ENCODE measurements at regions not wholly inside any gene's neighbourhood (a gene's known extent, or its start where the extent isn't known, plus 50 kb on each side); places are given as distances from the start of the nearest gene placed in this dataset.

DNA sequence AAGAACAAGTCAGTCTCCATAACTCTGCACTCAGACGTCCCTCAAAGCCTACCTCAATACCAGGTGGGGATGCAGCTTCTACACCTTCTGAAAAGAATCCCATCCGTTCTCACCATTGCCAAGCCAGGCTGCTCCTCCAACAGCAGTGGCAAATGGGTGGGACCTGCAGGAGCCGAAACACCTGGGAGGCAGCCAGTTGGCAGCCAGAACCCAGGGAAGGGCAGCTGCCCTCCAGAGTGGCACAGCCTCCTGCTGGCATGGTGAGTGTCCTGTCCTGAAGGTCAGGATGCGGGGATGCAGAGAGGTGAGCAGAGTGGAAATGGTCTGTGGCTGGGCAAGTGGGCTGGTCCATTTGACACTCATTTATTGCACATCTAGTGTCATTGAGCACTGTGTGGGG is 210.6 kb upstream of the CDH4 start:
- no peak for DNase-seq

DNA sequence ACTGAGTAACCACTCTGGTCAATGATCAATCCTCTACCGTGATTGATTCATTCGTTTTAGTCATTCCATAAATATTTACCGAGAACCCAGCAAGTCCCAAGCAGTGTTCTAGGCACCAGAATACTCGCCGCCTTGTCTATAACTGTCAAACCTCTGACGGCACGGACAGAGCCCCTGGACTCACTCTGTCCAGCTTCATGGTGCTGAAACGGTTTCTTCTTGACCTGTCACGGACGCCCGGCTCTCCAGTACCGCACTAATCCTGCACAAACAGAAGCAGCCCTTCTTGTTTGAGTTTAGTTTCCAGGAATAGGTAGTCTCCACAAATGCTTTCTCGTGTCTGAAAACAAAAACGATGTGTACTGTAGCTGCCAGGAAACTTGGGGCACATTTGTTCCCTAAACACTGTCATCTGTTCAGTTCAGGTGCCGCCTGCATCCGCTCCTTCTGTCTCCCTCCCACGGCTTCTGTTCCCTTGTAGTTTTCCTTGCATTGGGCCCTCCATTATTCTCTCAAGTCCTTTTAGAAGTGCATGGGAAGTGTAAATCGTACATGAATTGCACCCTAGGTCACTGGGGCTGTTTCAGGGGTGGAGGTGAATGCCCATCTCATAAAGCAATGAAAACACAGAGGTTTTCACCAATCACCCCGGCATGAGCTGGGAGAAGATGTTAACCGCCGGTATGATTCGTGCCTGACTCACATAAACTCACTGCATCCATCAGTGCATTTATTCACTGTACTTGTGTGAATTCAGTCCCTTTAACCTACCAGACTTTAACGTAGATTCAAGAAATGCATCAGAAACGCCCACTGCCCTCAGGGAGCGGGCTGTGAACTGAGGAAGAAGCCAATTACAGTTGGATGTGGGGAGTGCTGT is 209.3 kb upstream of the CDH4 start:
- no peak for DNase-seq

DNA sequence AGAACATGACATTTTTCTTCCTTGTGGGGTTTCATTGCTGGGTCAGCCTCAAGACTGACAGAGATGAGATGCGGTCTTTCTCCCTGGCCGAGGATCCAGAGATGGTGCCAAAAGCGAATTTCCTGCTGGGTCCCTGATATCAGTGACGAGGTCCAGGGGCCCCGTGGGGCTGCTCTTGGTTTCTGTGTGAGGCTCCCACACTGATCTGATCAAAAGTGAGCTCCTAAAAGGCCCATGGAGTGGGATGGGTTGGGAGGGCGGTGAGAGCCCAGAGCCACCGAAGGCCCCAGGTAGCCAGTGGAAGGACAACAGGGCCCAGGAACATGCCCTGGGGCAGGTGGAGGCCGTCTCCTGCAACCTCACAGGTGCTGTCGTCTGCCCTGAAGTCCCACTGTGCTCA is 208.4 kb upstream of the CDH4 start:
- no peak for DNase-seq

DNA sequence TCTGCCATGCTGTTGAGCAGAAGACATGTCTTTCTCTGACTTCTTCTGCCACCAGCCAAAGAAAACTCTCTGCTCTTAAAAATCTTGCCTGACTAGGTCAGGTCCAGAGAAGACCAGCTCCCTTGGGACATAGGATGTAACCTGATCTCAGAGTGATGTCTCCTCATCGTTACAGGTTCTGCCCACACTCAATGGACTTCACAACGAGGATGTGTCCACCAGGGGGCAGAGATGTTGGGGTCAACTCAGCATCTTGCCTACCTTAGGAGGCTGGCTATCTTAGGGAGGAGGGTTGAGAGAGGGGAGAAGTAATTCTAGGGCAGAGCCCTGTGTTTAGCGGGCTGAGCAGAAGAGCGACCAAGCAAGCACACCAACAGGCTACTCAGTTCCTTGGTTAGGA is 207.6 kb upstream of the CDH4 start:
- no peak for DNase-seq

DNA sequence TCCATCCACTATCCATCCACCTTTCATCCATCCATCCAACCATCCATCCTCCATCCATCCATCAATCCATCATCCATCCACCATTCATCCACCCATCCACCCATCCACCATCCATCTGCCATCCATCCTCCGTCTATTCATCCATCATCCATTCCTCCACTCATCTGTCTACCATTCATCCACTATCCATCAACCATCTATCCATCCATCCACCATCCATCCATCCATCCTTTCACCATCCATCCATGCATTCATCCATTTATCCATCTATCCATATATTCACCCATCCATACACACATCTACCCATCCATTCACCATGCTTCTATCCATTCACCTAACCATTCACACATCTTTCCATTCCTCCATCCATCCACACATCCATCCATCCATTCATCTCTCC is 207.0 kb upstream of the CDH4 start:
- DNase-seq: no peak

DNA sequence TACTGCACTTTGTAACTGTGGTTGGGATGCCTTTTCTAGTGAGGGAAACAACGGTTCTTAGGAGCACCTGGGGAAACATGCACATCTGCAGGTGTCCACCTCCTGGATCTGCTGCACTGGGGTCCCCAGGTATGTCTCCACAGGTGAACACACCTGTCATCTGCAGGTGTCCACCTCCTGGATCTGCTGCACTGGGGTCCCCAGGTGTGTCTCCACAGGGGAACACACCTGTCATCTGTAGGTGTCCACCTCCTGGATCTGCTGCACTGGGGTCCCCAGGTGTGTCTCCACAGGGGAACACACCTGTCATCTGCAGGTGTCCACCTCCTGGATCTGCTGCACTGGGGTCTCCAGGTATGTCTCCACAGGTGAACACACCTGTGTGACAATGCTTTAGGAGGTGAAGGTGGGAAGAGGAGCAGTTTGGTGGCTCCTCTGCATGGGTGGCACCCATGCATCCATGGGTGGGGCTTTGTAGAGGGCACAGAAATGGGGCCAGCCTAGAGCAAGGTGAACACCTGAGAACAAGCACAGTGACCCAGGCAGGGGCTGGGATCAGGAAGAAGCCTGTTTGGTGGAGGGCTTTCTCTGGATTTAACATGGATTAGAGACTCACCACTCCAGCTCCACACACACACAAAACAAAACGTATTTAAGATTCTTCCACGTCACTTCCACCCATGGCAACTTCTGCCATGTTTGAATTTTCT is 206.0 kb upstream of the CDH4 start:
- DNase-seq: no peak

DNA sequence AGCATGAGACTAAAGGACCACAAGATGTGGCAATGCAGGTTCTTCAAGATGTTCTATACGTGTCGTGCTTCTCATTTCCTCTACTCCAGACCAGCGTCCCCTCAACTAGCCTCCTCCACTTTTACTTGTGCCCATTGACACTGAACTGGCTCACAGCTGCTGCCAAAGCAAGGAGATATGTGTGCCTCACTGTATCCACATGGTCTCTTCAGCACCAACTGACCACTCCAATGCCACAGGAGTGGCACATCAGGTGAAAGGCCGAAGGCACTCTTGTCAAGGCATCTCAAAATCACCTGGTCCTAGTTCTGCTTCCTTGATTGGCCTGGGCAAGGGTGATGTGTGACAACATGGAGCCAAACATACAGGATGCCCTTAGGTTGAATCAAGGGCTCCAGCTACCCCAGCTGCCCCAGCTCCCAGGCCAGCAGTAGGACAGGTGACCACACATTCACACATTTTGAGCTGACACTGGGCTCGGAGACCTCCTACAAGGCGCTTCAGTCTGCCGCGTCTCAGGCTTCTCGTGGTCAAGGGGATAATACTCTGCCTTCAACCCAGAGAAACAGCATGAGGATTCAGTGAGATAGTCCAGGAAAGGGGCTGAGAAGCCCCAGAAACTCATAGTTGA is 205.2 kb upstream of the CDH4 start:
- DNase-seq: no peak

DNA sequence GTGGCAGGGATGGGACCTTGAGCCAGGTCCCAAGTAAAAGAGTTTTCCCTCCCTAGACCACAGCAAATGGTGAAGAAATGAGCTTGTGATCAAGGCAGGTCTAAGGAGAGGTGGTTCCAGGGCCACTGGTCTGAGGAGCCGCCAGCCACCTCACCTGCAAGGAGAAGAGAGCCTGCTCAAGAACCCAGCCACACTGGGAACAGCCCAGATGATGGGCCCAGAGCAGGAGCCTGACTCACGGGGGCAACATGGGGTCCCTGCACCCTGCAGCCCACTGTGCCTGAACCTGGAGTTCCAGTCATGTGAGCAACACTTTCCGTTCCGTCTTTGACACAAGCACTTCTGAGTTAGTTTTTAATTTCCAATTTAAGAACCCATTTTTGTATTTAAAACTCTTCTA is 204.5 kb upstream of the CDH4 start:
- no peak for DNase-seq

DNA sequence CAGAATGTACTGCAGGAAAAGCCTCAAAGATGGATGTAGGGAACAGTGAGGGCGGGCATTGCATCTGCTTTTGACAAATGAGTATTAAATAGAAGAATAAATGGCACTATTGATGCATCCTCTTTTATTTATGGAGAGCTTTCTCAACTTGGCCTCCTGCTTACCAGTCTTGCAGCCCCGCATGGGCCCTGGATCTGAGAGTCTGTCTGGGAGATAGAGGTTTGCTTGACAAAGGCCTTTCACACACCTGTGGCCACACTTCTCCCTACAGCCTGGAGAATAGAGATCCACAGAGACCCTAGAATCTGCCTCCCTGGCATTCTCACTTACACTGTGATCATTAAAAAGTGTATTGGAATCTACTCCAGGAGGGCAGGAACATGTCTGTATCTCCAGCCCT is 203.8 kb upstream of the CDH4 start:
- DNase-seq: no peak

DNA sequence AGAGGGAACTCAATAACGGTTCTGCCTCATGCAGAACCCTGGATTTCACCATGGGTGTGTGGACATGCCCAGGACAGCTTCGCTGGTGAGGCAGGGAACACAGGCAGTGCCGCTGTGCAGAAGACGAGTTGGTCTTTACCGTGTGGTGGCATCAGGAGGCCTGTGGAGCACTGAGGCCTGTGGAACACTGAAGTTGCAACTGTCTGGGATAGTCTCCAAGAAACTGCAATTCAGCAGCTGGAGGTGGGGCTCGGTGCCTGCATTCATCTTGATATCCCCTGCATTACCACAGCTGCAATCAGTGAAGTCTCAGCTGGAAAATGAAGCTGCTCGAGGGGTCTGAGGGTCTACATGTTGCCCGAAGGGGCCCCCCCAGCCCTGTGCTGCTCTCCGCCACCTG is 202.4 kb upstream of the CDH4 start:
- DNase-seq: no peak

DNA sequence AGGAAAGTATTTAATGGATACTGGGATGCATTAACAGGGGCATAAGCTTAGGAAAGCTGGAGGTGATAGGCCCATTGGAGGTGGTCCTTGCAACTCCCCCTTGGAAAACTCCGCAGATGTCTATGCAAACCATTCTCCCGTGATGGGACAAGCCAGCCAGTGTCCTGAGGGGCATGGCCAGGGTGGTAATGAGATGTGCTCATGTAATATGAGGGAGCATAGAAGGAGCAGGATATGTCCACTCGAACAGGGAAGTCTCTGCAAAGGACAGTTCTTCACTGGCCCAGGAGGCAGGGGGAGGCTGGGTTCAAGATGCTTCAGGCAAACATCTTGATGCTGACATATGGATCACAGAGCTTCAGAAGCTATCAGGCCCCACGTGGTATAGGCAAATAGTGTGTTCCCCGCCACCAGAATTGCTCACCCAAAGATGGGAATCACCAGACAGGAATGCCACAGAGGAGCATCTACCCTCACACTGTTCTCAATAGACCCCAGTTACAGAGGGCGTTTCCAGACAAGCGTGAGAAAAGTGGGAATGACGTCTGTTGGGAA is 201.6 kb upstream of the CDH4 start:
- DNase-seq: no peak

DNA sequence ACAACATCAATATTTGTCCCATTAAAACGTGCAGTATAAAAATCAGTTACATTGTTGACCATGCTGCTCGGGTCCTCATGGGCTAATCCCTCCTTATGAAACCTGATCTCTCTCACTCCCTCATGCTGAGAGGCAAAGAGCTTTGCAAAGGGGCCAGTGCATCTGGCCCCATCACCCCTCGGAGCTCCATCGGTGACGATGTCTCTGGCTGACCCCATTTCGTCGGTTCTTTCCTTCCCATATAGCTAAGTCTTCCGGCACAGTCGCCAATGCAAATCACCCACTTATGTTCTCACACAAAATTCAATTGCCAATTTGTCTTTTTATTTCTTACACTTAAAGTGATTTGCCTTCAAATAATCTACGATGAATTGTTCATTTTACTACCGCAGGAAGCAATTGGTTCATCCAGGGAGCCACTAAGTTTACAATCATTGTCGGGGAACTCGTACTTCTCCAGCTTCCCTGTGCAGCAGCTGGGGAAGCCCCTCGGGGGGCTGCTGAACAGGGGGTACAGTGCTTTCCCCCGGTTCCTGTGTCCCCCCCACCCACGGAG is 199.8 kb upstream of the CDH4 start:
- DNase-seq: no peak

DNA sequence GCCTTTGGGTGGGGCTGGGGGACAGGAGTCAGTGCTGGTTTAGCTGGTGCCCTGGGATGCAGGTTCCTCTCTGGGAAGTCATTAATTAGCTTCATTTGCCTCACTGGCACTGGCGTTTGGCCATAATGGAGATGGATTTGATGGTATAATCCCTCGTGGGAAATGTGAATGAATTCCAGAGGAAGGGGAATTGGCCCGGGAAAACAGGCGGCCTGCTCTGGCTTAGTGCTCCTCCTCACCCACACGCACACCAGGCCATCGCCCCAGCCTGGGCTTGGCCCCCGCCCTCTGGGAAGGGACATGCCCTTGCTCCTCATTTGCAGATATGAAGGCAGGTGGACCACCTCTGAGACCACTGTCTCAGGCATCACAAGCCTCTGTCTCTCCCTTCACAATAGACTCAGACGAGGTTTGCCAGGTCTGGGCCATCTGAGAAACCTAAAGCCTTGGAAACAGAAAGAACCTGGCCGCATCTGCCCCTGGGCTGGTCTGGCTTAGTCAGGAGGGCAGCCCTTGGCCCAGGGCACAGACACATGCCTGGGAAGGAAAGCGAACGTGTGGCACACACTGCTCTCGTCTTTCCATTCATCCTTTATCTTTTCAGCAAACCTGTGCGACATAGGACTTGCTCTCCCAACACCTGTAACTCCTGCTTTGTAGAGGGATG is 199.2 kb upstream of the CDH4 start:
- no peak for DNase-seq

DNA sequence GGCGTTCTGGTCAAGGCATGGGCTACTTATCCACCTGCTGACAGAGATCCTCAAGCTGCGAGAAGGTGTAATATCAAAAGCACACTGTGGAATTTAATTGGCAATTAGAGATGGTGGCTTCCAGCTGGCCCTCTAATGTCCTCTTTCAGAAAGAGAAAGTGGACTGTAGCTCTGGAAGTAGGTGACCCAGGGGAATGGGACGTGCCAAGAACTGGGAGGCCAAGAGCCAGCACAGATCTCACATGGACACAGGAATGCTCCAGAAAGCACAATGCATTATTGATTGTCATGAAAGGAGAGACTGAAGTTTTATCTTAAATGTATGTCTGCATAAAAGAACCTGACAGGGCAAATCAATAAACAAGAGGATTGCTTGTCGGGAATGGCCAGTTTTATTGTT is 198.6 kb upstream of the CDH4 start:
- no peak for DNase-seq

DNA sequence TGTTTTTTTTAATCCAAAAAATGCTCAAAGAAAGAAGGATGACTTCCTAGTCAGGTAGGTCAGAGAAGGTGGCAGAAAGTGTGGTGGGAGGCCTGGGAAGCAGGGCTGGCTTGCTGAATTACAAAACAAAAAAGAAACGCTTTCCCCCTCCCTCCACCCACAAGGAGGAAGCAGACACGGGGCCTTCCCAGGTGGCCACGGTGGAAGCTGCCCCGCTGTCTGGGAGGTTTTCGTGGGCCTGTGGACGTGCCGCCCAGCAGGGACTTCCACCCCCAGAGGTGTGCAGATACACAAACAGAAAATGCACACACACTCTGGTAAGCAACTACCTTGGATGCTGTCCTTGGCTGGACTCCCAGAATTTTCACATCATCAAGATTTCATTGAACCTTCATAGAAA is 198.2 kb upstream of the CDH4 start:
- DNase-seq: no peak

DNA sequence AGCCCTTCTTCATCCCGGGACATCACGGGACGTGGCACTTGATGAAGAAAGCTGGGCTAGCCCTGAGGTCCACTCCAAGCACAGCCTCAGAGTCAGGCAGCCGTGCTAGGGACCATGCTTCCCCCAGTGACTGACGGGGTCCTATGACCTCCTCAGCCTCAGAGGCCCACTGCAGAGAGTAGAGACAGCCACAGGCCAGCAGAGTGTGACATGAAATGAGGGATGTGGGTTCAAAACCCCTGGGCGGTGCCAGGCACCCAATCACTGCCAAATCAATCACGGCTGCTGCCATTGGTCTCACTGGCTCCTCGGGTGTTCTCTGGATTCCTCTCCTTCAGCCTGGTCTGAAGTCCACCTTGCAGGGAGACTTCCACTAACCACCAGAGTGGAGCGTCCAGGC is 197.7 kb upstream of the CDH4 start:
- DNase-seq: no peak

DNA sequence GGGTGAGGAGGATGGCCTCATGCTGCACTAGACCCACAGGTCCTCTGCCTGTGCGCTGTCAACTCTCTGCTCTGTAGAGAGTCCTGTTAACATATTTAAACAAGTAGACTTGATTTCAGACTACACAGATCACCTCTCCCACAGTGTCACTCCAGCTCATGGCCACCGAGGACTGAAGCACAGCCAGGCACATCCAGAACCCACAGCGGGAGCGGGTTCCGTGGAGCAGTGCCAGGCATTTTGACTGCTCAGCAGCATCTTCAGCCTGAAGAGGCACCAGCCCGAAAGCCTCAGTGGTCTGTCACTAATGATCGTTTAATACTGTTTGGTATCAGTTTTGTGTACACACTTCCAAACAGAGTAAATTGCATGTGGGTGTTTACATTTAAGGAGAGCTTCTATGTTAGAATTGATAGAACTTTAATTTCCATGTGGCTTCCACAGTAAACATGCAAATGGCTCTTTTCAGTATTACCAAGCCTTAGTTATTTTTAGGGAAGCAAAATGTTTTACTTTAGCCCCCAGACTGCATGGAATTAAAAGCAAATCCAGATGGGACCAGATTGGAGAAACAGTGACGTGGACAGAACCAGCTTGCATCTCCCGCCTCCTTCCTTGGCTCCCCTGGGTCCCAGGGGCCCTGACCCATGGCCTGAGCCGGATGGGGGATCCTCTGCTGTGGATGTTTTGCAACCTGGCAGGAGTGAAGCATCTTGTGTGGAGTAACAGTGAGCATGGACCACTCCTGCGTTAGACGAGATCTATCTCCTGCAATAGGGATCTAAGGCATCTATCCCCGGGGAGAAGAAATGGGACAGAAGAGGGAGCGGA is 196.7 kb upstream of the CDH4 start:
- DNase-seq: no peak

DNA sequence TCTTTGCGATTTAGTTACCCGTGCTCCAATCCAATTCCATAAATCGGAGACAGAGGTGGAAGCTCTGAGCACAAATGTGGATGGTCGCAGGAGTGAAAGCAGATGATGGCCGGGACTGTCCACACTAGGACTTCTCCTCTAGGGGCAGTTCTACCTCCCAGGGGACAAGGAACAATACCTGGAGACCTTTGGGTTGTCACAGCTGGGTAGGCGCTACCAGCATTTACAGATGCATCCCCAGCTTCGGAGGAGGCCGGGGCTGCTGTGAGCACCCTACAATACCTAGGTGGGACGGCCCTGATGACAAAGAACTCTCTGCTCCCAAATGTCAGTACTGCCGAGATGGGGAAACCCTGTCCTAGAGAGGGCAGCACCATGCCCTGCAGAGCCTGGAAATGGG is 195.9 kb upstream of the CDH4 start:
- DNase-seq: no peak

DNA sequence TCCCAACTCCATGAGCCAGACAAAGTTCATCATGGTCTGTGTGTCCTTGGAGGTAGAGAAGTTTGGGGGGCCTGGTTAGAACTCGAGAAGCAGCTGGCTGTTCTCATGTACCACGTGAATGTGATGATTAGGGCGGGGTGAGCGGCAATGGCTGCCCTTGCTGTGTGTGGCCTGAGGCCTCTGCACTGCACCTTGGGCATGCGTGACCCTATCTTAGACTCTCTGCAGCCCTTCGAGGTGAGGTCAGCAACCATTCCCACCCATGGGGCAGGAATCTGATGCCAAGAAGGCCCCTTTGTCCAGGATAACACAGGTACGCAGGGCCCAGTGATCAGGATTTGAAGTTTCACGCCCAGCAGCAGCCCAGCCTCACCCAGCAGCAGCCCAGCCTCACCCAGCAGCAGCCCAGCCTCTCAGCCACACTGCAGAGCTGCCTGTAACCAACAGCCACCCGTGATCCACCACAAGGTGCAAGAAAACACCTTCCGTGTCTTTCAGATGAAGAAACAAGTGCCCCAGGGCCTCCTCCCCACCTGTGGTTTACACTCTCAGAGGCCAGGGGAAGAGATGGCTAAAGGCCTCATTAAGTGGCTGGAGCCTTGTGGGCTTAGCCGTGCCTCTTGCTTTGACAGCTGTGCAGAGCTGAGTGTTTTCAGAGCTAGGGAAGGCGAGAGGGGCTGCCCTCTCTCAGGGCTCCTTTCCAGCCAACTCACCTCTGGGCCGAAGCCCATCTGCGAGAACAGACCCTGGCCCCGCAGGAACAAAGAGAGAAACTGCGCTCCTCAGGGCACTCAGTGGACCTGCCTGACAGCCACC is 195.2 kb upstream of the CDH4 start:
- no peak for DNase-seq

DNA sequence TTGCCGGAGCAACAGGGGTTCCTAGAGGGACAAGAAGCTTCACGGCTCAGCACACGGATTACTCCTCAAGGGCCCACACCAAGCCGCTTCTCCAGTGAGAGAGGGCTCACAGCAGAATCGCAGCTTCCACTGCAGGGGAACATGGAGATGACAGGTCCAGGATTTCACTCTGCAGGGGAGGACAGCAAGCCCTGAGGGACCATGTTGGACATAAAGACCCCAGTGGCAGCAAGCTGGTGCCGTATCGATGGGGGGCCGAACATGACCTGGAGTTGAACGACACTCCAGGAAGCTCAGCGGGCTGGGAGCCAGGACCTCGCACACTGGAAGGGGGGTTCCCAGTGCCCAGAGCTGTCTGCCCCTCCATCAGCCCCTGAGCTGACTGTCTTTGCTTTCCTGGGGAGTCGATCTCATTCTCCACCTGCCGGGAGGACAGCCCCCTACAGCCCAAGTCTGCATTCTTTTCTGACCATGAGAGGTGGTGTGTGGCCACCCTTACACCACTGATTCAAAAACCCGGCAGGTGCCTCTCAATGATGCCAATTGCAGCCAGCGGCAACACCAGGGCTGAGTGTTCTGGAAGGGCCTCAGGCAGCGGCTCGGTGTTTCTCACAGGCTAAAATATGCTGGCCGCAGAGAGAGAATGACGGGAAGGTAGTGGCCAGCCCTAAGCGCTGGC is 194.5 kb upstream of the CDH4 start:
- no peak for DNase-seq
